Peyer's patch (tissue), 4 donors: ENCODE measurements at regions not wholly inside any gene's neighbourhood (a gene's known extent, or its start where the extent isn't known, plus 50 kb on each side); places are given as distances from the start of the nearest gene placed in this dataset.
"Not testable (repeated sequence)": the region's sequence is repeated elsewhere in the genome, so short reads cannot be mapped to it uniquely, and the experiment has no call there.

Experiments
- DNase-seq, 3 donors: peaks; one replicate each; pipeline ENCODE4 v3.0.0-alpha.2; 2017 to 2019
- H3K27ac ChIP-seq, 4 donors: fragments of 200-600 bp; sonication (generic); one replicate each; pipeline ENCODE4 v1.5.1; 2016 to 2019
- H3K27me3 ChIP-seq, 2 donors: fragments of 200-600 bp; sonication (generic); one replicate each; pipeline ENCODE4 v1.5.1; 2019
- H3K36me3 ChIP-seq, 3 donors: fragments of 200-600 bp; sonication (generic); one replicate each; pipeline ENCODE4 v1.5.1; 2016 to 2019
- H3K4me1 ChIP-seq, 4 donors: fragments of 200-600 bp; sonication (generic); one replicate each; pipeline ENCODE4 v1.5.1; 2016 to 2019
- H3K4me3 ChIP-seq, 4 donors: fragments of 200-600 bp; sonication (generic); 1 replicate in 3 of 4; 2 replicates in 1 of 4; pipeline ENCODE4 v1.5.1; 2016 to 2019; ENCODE audit warnings: mild to moderate bottlenecking in 1 of 4
- H3K9me3 ChIP-seq, 4 donors: fragments of 200-600 bp; sonication (generic); one replicate each; pipeline ENCODE4 v1.5.1; 2016 to 2019; ENCODE audit warnings: mild to moderate bottlenecking in 1 of 4
- POLR2A ChIP-seq, 2 donors: fragments of 450-650 bp; IDR thresholded peaks; one replicate each; pipeline ENCODE4 v1.5.1; 2017; ENCODE audit warnings: antibody characterized with exemption in 2 of 2, mild to moderate bottlenecking in 2 of 2, moderate library complexity in 2 of 2
- TF ChIP-seq, protein P1 (sequence below), 6 experiments: fragments of 450-650 bp in 4 of 6; fragments of 200-600 bp in 2 of 6; sonication (generic) in 1 of 6; IDR thresholded peaks; one replicate each; pipeline ENCODE4 v1.5.1; 2017 to 2019; ENCODE audit warnings: antibody characterized with exemption in 6 of 6, mild to moderate bottlenecking in 3 of 6, moderate library complexity in 1 of 6

DNA sequence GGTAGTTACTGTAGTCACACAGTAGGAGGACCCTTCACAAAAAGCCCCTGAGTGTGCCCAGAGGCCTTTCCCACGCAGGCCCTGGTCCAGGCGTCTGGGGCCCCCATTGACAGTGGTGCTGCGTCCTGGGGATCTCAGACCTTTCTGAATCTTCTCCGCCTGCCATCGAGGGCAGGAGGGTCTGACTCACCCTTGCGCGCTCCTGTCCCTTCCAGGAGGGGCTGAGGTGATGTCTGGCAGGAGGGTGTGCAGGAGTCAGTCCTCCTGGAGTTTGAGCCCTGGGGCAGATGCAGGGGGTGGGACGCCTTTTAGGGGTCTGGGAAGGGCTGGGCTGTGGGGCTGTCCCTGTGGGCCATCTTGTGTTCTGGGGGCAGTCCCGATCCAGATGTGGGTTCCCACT is 386.8 kb downstream of the TMEM121 start:
- peak in 1 of 3 donors; percentile 16 for DNase-seq
- Histone ChIP-seq H3K36me3 (no peaks in the 10 kb centered on the region), H3K27ac (no peak overlapping the region), H3K9me3 (no peaks in the 10 kb centered on the region), H3K27me3 (no peaks in the 10 kb centered on the region), H3K4me1 (no peaks in the 10 kb centered on the region), H3K4me3 (no peak overlapping the region)
- no peak for TF ChIP-seq POLR2A (IDR thresholded peaks at IDR 0.05)
- TF ChIP-seq, protein P1, sequence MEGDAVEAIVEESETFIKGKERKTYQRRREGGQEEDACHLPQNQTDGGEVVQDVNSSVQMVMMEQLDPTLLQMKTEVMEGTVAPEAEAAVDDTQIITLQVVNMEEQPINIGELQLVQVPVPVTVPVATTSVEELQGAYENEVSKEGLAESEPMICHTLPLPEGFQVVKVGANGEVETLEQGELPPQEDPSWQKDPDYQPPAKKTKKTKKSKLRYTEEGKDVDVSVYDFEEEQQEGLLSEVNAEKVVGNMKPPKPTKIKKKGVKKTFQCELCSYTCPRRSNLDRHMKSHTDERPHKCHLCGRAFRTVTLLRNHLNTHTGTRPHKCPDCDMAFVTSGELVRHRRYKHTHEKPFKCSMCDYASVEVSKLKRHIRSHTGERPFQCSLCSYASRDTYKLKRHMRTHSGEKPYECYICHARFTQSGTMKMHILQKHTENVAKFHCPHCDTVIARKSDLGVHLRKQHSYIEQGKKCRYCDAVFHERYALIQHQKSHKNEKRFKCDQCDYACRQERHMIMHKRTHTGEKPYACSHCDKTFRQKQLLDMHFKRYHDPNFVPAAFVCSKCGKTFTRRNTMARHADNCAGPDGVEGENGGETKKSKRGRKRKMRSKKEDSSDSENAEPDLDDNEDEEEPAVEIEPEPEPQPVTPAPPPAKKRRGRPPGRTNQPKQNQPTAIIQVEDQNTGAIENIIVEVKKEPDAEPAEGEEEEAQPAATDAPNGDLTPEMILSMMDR (IDR thresholded peaks at IDR 0.05) = no peak

DNA sequence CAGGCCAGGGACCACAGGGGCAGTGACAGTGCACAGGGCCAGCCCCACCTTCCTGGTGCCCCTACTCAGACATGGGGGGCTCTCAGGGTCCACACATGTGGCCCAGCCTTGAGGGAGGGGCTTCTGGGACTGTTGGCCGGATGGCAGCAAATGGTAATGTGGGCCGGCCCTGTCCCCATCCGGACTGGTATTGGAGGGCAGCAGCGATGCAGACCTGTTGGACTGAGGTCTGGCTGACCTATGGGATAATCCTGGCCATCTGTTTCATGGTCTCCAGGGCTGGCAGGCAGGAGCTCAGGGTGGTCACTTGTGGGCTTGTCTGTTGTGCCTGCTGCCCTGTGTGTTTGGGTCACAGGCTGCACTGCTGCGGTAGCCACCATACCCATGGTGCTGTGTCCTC is 387.5 kb downstream of the TMEM121 start:
- Histone ChIP-seq H3K27ac (no peak overlapping the region), H3K4me3 (no peak overlapping the region), H3K27me3 (no peaks in the 10 kb centered on the region), H3K36me3 (no peaks in the 10 kb centered on the region), H3K4me1 (no peaks in the 10 kb centered on the region), H3K9me3 (no peaks in the 10 kb centered on the region)
- TF ChIP-seq POLR2A (IDR thresholded peaks at IDR 0.05) = no peak
- TF ChIP-seq, protein P1 (IDR thresholded peaks at IDR 0.05) = no peak
- DNase-seq = peak in 1 of 3 donors; percentile 25

DNA sequence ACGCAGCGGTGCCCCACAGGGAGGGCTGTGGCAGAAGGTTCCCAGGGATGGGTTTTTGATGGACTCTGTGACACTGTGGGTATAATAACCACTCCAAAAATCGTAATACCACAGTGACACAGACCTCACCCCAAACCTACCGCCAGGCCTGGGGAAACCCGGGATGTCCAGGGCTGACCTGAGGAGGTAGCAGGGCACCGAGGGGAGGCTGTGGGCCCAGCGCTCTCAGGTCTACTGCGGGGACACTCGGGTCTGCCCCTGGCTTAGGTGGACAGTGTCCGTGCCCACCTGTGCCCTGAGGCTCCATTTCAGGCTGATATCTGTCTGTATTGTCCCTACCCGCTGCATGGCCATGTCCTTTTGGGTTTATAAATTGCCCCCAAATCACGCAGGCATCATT is 387.9 kb downstream of the TMEM121 start:
- not testable (repeated sequence) for H3K4me3 ChIP-seq, H3K4me1 ChIP-seq, H3K27me3 ChIP-seq, H3K36me3 ChIP-seq, H3K9me3 ChIP-seq, H3K27ac ChIP-seq
- peak in 1 of 3 donors; percentile 14 for DNase-seq

DNA sequence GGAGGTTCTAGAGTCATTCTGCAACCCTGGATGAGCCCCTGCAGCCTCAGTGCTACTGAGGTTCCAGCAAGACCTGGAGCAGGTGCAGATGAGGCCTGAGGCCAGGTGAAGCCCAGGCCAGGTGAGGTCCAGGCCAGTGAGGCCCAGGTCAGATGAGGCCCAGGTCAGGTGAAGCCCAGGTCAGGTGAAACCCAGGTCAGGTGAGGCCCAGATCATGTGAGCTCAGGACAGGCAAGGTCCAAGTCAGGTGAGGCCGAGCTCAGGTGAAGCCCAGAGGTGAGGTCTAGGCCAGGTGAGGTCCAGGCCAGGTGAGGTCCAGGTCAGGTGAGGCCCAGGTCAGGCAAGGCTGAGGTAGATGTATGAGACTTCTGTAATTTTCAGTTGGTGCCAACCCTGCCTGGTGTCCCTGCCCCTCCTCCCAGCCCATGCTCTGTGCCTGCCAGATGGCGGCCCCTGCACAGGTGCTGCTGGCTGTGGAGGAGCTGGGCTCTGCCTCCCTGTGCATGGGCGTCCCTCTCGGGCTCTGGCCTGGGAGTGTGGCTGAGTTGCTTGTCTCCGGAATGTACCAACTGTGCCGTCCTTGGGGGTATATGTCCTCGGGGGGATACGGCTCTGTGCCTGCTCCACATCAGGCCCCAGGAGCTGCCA is 388.5 kb downstream of the TMEM121 start:
- Histone ChIP-seq H3K36me3 (no peaks in the 10 kb centered on the region), H3K27ac (no peak overlapping the region), H3K4me3 (no peak overlapping the region), H3K9me3 (no peaks in the 10 kb centered on the region), H3K4me1 (no peaks in the 10 kb centered on the region), H3K27me3 (no peaks in the 10 kb centered on the region)
- peak in 1 of 3 donors; percentile 29 for DNase-seq
- TF ChIP-seq, protein P1 (IDR thresholded peaks at IDR 0.05) = no peak

DNA sequence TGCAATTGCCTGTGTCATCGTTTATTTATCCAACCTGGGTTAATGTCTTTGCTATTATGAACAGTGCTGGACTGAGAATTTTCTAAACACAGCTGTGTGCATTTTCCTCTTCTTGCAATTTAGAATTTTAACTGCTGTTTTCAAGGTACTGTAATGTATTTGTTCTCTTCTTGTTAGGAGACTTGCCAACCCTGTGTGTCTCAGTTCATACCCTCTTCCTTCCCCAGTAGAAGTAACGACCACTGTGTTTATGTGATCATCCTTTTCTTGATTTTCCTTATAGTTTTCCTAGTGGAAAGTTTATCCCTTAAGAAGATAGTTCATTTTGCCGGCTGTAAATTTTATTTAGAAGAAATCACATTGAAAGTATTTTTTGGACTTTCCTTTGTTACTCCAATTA is 389.2 kb downstream of the TMEM121 start:
- not testable (repeated sequence) for H3K36me3 ChIP-seq, H3K4me3 ChIP-seq, H3K27ac ChIP-seq, H3K27me3 ChIP-seq, H3K9me3 ChIP-seq, H3K4me1 ChIP-seq, DNase-seq

DNA sequence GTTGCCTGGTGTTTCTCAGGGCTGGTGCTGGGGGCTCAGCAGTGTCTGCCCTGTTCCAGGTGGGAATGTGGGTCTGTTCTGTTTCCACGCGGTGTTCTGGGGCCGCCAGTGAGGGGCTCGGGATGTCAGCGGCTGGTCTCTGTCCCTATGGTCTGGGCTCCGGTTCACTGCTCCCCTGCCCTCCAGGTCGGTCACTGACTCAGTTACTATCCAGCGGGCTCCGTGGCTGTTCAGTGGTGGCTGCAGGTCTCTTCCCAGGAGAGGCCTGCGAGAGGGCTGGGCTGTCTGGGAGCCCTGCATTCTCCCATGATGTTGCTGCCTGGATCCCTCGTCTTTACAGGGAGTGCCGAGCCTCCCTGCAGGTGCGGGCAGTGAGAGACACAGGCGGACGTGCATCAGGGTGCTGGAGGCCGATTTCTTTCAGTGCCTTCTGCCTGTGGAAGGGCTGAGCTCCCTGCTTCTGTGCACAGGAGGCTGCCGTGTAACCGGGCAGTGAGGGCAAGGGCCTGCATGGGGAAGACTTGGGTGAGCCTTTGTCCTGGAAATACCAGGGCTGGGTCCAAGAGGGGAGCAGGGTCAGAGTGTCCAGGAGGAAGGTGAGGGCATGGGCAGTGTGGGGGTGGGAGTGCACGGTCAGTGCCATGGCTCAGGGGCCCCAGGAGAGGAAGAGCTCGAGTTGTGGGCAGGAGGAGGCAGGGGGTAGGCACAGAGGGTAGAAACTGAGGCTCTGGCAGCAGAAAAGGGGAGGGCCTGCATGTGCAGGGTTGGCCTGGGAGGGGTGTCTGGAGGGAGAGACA is 391.0 kb downstream of the TMEM121 start:
- not testable (repeated sequence) for H3K4me1 ChIP-seq
- H3K27ac ChIP-seq = peak overlapping the region in 1 of 4 donors; percentile 52

DNA sequence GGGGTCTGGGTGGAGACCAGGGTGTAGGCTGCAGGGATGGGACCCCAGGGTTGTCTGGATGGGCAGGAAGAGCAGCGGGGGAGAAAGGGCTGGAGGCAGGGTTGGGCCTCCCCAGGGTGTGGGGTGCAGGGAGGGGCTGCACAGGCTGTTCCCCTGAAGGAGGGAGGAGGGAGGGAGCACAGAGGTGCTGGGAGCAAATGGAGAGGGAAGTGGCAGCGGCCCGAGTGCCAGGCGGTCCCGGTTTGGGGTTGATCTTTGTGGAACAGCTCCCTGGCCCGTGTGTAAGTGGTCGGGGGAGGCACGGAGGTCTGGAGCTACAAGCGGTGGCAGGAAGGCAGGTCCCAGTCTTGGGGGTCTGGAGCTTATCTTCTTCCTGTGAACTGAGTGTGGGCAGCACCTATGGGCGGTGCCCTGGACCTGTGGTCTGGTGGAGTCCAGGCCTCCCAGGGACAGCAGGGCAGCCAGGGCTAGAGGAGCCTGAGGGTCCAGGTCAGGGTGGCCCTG is 391.6 kb downstream of the TMEM121 start:
- Histone ChIP-seq H3K4me3 (peak overlapping the region in 1 of 4 donors; percentile 6), H3K36me3 (no peaks in the 10 kb centered on the region), H3K27me3 (no peaks in the 10 kb centered on the region), H3K9me3 (no peaks in the 10 kb centered on the region), H3K27ac (peak overlapping the region in 1 of 4 donors; percentile 52), H3K4me1 (no peaks in the 10 kb centered on the region)
- no peak for TF ChIP-seq POLR2A (IDR thresholded peaks at IDR 0.05)
- TF ChIP-seq, protein P1 (IDR thresholded peaks at IDR 0.05) = no peak
- peak in 1 of 3 donors; percentile 36 for DNase-seq

More for the DNA sequence above, 391.0 kb downstream of the TMEM121 start:
- not testable (repeated sequence) for H3K9me3 ChIP-seq, H3K27me3 ChIP-seq, H3K36me3 ChIP-seq
- DNase-seq = peak in 1 of 3 donors; percentile 23
- H3K4me3 ChIP-seq = peak overlapping the region in 1 of 4 donors; percentile 6
